Colon (tissue), 2 donors: ENCODE measurements at regions not wholly inside any gene's neighbourhood (a gene's known extent, or its start where the extent isn't known, plus 50 kb on each side); places are given as distances from the start of the nearest gene placed in this dataset.

Experiments used
- FAIRE-seq: peaks from 2 replicates; lab custom pipeline; 2012; peaks lifted over from hg19 to GRCh38; lab: Jason Lieb, UNC
- donor health status: control.
- donor health status: control.

DNA sequence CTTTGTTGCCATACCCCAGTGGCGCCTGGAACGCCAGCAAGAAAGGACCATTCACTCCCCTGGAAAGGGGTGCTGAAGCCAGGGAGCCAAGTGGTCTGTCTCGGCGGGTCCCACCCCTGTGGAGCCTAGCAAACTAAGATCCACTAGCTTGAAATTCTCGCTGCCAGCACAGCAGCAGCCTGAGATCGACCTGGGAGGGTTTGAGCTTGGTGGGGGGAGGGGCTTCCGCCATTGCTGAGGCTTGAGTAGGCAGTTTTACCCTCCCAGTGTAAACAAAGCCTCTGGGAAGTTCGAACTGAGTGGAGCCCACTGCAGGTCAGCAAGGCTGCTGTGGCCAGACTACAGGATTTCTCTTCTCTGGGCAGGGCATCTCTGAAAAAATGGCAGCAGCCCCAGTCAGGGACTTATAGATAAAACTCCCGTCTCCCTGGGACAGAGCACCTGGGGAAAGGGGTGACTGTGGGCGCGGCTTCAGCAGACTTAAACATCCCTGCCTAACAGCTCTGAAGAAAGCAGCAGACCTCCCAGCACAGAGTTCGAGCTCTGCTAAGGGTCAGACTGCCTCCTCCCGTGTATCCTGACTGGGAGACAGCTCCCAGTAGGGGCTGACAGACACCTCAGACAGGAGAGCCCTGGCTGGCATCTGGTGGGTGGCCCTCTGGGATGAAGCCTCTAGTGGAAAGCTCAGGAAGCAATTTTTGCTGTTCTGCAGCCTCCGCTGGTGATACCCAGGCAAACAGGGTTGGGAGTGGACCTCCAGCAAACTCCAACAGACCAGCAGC, 281.1 kb upstream of the SP4 start:
- no peak for FAIRE-seq

DNA sequence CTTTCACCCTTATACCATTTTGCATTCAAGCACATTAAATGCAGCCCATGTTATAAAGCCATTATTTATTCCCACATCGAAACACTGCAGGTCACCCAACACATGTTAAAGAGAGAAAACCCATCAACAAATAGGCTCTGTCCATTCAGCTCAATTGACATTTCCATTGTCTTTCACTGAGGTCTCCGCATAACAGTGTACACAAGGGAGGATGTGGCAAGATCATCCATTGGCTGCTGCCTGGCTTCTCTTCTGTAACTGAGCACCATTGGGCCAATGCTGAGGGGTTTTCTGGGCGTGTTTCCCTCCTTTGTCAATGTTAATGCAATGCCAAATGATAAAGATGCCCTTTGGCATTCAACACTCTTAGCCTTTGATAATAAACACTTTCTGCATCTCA, 278.1 kb upstream of the SP4 start:
- FAIRE-seq, result no peak

DNA sequence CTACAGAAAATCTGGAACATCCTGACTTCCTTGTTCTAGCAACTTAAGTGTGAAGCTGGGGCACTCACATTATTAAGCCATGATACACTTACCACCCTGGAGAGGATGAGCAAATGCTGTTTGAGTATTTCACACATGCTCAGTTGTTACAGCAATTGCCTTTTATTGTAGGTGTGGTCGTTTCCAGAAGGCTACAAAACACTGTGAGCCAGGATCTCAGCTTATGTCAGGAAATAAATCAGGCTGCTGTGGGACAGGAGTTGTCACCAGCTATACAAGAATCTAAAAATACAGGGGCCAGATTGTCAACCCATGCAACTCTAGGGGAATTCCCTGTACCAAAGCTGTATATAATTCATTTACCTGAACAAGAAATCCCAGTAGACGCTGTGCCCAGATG, 273.3 kb upstream of the SP4 start:
- no peak for FAIRE-seq

DNA sequence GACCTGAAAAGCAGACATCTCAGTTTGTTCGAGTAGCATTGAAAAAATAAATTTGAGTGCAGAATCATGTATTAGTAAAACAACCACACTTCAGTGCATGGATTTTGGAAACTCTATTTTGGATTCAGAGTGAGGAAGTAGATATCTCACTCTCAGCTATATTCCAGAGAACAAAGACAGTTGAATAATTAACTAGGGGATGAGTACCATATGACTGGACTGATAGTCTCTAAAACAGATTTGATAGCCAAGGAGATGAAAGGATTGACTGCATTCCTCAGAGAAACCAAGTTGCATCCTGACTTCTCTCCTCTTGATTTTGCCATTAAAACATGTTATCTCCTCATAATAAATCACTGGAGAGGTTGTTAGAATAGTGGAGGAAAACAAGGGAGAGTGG, 268.4 kb upstream of the SP4 start:
- no peak for FAIRE-seq

- FAIRE-seq, result no peak
These were observed 267.5 kb upstream of the SP4 start for GRCh38 chr7:21160401-21160800.

DNA sequence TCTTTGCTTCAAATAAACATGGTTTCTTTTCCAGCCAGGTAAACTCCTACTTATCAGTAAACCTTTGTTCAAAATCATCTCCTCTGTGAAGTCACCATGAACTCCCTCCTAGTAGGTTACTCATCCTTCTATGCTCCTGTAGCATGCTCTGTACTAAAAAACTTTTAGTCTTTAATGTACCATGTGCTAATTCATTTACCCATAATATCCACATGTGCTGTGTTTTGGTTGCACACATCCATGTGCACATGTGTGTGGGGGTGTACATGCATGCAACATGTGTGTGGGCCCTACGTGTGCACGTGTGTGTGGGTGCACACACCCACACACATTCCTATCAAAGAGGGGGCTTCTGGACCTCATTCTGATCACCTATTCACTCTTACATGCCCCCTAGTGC, 259.9 kb upstream of the SP4 start:
- FAIRE-seq, result no peak

DNA sequence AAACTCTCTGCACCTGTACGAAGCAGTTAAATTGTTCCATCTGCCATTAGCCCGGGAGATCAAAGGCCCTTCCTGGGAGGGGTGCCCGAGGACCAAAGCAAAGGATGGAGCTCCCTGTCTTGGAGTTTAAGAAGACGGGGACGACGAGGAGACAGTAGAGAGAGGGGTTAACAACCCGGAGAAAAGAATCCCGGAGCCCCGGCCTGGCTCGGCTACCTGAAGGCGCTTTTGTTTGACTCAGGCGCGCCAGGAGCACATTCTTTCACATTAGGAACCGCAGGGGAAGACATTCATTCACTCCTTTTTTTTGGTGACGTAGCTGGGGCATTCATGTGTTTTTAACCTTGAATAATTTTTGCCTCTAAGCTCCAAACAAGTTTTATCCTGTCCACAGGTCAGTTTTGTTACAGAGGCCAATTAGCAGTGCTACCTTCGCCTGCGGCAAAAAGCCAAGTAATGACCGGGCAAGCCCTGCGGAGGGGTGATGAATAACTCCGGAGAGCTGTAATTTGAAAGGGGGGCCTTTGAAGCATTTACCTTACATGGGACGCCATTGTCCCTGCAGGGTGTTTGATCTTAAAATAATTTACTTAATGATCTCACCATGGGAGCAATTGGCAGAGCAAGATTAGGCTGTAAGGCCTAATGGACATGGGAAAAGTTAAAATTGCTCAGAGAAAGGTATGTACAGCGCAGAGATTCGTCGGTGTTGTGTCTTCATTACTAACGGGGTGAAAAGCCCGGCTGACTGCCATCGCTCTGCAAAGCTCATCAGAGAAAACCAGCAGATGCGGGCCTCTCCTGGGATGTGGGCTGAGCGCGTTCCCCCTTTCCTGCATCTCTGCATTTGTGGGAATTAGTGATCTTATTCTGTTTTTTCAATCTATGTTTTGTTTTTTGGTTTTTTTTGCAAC, 258.0 kb upstream of the SP4 start:
- no peak for FAIRE-seq

DNA sequence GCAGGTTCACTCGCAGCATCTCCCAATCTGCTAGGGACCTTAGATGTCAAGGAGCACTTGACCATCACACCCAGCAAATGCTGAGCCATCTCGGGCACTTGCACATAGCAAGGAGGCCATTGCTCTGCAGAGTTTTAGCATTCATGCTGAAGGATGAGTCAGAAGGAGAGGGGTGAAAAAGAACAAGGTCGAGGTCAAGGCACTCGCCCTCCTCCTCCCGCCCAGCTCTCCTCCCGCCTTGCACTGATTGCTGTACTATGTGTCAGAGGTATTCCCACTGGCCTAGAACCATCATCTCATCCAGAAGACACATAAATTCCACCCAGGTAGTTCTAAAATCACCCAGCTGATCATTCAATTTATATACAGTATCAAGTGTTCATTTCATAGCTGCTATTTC, 255.1 kb upstream of the SP4 start:
- FAIRE-seq, result no peak

DNA sequence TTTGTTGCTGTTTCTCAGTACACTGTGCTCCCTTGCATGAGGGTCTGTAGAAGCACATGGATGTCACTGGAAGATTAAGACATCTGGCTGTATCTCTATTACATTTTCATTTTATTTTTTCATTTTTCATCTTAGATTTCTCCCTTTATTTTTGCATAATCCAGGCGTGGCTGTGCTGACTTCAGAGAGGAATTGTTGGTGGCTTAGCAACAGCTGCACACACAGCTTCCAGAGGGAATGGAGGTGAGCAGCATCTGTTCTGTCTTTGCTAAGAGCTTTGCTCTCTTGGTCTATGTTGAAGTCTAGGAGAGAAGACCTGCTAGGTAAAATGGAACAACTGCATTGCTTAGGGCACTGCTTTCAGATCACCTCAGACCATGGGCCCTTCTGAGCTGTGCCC, 254.4 kb upstream of the SP4 start:
- no peak for FAIRE-seq

- FAIRE-seq, result no peak
These were observed 252.2 kb upstream of the SP4 start for GRCh38 chr7:21175714-21176113.

DNA sequence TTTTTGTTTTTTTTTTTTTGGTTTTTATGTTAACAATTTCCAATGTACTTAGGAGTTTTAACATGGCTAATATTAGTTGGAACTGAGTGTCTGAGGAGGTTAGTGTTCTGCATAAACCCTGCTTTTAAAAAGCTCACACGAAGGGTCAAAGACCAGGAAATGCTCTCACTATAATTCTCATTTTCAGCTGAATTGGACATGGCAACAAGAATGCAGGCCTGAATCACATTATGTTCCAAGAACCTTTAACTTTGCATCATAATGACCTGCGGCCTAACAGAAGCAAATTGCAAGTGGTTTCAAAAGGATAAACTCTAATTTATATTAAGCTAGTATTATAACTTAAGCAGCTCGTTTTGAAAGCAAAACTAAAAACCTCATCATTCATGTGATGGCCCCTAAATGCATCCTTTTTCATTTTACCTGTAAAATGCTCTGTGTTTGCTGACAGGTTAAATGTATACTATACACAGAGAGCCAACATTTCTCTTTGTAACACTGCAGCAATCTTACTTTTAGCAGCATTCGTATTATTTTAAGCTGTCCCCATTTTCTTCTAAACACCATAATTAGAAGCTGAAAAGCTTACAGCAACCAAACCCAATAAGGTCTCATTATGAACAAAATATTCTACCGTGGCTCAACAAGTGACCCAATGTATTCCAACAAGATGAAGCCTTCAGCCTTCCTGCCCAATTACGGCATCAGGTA, 242.8 kb upstream of the SP4 start:
- FAIRE-seq, result no peak

- FAIRE-seq, result no peak
These were observed 242.1 kb upstream of the SP4 start for GRCh38 chr7:21185653-21186265.

DNA sequence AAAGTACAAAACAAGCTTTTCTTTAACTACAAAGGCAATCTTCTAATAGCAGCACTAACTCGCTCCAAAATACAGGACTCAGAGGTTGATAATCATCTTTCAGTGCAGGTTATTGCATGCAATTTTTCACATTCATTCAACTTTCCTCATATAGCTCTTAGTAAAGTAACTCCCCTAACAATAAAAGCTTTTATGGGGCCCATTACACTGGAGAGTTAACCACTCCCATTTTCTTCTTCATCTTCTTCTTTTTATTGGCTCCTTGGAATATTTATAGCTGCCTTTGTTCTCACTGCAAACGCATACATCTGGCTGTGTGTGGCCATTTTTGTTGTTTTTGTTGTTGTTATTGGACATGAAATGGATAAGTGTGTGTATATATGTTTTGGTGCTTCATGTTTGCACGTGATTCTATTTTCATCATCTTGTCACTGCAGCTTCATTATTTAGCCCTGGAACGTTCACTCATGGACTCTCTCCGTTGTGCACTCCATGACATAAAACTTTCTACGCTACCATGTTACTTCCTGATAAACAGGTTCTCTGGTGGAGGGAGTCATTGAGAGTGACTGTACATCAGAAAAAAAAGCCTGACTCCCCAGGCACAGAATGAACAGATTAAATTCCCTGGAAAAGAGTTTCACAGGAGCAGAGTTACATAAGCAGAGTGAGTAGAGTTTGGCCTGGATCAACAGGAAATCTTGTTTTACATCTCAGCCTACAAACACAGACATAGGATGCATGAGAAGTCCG, 236.4 kb upstream of the SP4 start:
- no peak for FAIRE-seq

DNA sequence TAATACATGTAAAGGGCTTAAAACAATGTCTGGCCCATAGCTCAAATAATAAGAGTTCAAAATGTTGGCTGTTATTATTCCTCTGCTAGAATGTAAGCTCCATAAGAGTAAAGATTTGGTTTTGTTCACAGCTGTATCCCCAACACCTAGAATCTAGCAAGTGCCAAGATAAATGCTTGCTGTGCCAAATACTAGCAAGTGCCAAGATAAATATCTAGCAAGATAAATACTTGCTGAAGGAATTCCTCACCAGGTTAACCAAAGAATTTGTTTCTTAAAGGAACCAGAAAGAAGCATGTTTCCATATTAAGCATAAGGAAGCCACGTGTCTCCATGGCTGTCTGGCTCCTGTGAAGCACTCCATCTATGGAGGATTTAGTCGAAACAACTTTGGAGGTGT, 235.2 kb upstream of the SP4 start:
- no peak for FAIRE-seq

- FAIRE-seq, result no peak
These were observed 234.0 kb upstream of the SP4 start for GRCh38 chr7:21193895-21194294.

DNA sequence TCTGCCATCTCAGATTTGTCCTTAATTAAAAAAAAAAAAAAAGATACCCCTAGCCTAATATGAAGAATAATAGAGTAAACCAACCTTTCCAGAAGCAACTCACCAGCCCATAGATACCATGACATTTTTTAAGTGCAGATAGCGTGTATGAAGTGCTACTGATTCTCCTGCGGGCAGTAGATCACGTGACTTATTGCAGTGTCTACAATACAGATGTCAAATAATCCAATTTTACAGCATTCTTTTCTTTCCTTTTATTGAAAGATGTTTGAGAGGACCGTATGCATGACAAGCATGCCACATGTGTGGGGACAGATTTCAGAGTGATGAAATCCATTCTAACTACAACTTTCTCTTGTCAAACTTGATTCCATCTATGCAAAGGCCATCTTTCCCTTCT, 232.9 kb upstream of the SP4 start:
- FAIRE-seq, result no peak

DNA sequence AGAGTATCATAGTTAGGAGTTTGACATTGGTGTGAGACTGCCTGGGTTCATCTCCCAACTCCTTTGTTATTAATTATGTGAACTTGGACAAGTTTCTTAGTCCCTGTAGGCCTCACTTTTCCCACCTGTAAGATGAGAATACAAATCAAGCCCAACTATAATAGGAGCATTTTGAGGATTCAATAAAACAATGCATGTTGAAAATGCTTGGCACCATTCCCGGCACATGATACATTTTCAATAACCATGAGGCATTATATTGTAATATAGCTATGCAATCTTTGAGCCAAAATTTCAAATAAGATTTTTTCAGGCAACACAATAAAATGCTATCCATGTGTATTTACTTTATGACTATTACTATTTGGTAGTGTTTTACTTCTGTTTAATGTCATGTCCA, 229.0 kb upstream of the SP4 start:
- no peak for FAIRE-seq

- FAIRE-seq, result no peak
These were observed 227.4 kb upstream of the SP4 start for GRCh38 chr7:21200503-21200902.

- no peak for FAIRE-seq
These were observed 213.2 kb upstream of the SP4 start for GRCh38 chr7:21214657-21215056.

DNA sequence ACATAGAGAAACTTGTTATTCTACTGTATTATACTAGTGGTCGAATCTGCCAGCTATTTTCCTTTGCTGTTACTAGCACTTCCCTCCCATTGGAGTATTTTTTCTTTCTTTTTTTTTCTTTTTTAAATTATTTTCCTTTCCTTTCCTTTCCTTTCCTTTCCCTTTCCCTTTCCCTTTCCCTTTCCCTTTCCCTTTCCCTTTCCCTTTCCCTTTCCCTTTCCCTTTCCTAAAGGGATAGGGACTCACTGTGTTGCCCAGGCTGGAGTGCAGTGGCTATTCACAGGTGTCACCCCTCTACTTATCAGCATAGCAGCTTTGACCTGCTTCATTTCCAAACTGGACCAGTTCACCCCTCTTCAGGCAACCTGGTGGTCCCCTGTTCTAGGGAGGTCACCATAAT, 212.6 kb upstream of the SP4 start:
- no peak for FAIRE-seq

DNA sequence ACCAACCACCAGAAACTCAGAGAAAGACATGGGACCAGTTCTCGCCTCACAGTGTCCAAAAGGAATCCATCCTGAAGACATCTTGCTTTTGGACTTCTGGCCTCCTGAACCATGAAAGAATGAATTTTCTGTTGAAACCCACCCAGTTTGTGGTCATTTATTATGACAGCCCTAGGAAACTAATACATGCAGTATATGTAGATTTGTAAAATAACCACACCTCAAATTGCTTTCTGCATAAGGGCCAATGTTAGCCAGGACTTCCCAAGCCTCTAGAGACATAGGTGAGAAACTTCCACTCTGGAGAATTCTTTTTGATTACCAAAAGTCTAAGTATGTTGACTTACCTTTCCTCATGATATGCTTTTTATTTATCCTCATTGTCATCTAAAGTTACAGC, 210.5 kb upstream of the SP4 start:
- no peak for FAIRE-seq

DNA sequence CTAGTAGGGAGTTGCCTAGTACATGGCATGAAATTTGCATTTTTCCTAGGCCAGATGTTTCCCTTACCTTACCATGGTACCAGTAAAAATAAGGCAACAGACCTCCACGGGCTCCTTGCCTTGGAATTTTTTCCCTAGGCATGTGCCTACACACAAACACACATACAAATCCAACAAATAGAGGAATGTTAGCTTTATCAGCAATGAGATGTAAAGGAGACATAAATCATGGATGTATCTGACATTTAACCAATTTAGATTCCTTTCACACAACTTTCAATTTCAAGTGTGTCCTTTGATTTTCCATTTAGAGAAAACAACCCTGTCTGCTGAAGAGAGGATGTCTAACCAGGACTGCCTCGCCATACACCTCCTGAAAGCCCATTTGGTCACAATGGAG, 209.7 kb upstream of the SP4 start:
- FAIRE-seq, result no peak
